MM.1S (cell line): ENCODE measurements at regions not wholly inside any gene's neighbourhood (a gene's known extent, or its start where the extent isn't known, plus 50 kb on each side); places are given as distances from the start of the nearest gene placed in this dataset.

Source experiments
- CTCF ChIP-seq: fragments of 300-600 bp; sonication (generic); IDR thresholded peaks from 2 replicates; pipeline ENCODE4 v1.5.1; 2016; ENCODE audit warnings: antibody characterized with exemption, low read length, mixed read lengths
- EZH2 ChIP-seq: fragments of 300-600 bp; sonication (generic); optimal IDR thresholded peaks from 2 replicates; pipeline ENCODE3; 2017; ENCODE audit warnings: low read depth, mild to moderate bottlenecking, antibody characterized with exemption, low read length, mixed read lengths

- TF ChIP-seq CTCF (no peak), EZH2 (no peak)
Observed at GRCh38 chr1:59070610-59071009, 226.3 kb upstream of the FGGY start.
